ENCODE measurements at regions not wholly inside any gene's neighbourhood (a gene's known extent, or its start where the extent isn't known, plus 50 kb on each side); places are given as distances from the start of the nearest gene placed in this dataset.
"Not testable (repeated sequence)": the region's sequence is repeated elsewhere in the genome, so short reads cannot be mapped to it uniquely, and the experiment has no call there.

- no peak for DNase-seq
Observed at GRCh38 chr11:37857726-37858125, 1259.7 kb upstream of the RAG2 start.

- DNase-seq, result no peak
Observed at GRCh38 chr11:37849706-37850105, 1251.7 kb upstream of the RAG2 start.

GRCh38 chr11:37843603-37844002, 1245.6 kb upstream of the RAG2 start:
- DNase-seq, result no peak

GRCh38 chr11:37841016-37841415, 1243.0 kb upstream of the RAG2 start:
- DNase-seq, result no peak

- not testable (repeated sequence) for DNase-seq
Observed at GRCh38 chr11:37840345-37840744, 1242.3 kb upstream of the RAG2 start.

- no peak for DNase-seq
Observed at GRCh38 chr11:37830529-37830928, 1232.5 kb upstream of the RAG2 start.

- DNase-seq, result no peak
Observed at GRCh38 chr11:37817727-37818270, 1219.8 kb upstream of the RAG2 start.

GRCh38 chr11:37812281-37812880, 1214.3 kb upstream of the RAG2 start:
- DNase-seq, result no peak

- no peak for DNase-seq
Observed at GRCh38 chr11:37811349-37811748, 1213.3 kb upstream of the RAG2 start.

- no peak for DNase-seq
Observed at GRCh38 chr11:37804666-37805065, 1206.6 kb upstream of the RAG2 start.

GRCh38 chr11:37788141-37788877, 1190.3 kb upstream of the RAG2 start:
- DNase-seq, result no peak

- DNase-seq, result no peak
Observed at GRCh38 chr11:37786214-37786755, 1188.2 kb upstream of the RAG2 start.

- DNase-seq, result no peak
Observed at GRCh38 chr11:37774441-37774840, 1176.4 kb upstream of the RAG2 start.

- DNase-seq, result no peak
Observed at GRCh38 chr11:37770145-37770544, 1172.1 kb upstream of the RAG2 start.

- no peak for DNase-seq
Observed at GRCh38 chr11:37762079-37762478, 1164.0 kb upstream of the RAG2 start.

GRCh38 chr11:37755521-37755920, 1157.5 kb upstream of the RAG2 start:
- no peak for DNase-seq

- DNase-seq, result no peak
Observed at GRCh38 chr11:37748641-37749040, 1150.6 kb upstream of the RAG2 start.

GRCh38 chr11:37747121-37747520, 1149.1 kb upstream of the RAG2 start:
- DNase-seq, result no peak

GRCh38 chr11:37727371-37727770, 1129.3 kb upstream of the RAG2 start:
- DNase-seq, result no peak

GRCh38 chr11:37724315-37724714, 1126.3 kb upstream of the RAG2 start:
- DNase-seq, result no peak

GRCh38 chr11:37721485-37721884, 1123.4 kb upstream of the RAG2 start:
- DNase-seq, result no peak

- no peak for DNase-seq
Observed at GRCh38 chr11:37718431-37718999, 1120.5 kb upstream of the RAG2 start.

- DNase-seq, result no peak
Observed at GRCh38 chr11:37712251-37712650, 1114.2 kb upstream of the RAG2 start.

- DNase-seq, result no peak
Observed at GRCh38 chr11:37710031-37710430, 1112.0 kb upstream of the RAG2 start.
